NOMO-1 treated with DMSO at 0.1 percent for 48 hours (cell line): ENCODE measurements at regions not wholly inside any gene's neighbourhood (a gene's known extent, or its start where the extent isn't known, plus 50 kb on each side); places are given as distances from the start of the nearest gene placed in this dataset.
"Not testable (repeated sequence)": the region's sequence is repeated elsewhere in the genome, so short reads cannot be mapped to it uniquely, and the experiment has no call there.

Experiments used
- DNase-seq: peaks from one replicate; lab custom pipeline; 2025; ENCODE audit not compliant: unreplicated experiment; lab: John Stamatoyannopoulos, UW

GRCh38 chr13:21872795-21873194, 201.9 kb downstream of the FGF9 start:
- no peak for DNase-seq

- no peak for DNase-seq
Measured at GRCh38 chr13:21875116-21875515, 204.2 kb downstream of the FGF9 start.

- DNase-seq = no peak
Measured at GRCh38 chr13:21879263-21879914, 208.5 kb downstream of the FGF9 start.

DNA sequence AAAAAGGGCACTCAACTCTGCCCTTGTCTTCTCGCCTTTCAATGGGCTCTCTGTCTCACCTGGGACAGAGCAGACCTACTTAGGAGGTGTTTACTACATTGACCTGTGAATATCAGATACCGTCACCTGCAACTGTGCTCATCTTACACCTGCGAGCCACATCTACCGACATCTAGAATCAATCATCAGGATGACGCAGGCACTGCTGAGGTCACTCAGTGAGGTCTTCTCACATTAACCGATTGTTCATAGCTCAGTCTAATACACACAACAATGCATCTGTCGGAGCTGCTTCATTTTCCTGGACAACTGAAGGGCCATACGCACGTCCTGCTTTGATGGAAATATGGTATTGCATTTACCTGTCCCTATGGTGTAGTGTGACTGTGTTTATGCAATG, 211.9 kb downstream of the FGF9 start:
- no peak for DNase-seq

DNA sequence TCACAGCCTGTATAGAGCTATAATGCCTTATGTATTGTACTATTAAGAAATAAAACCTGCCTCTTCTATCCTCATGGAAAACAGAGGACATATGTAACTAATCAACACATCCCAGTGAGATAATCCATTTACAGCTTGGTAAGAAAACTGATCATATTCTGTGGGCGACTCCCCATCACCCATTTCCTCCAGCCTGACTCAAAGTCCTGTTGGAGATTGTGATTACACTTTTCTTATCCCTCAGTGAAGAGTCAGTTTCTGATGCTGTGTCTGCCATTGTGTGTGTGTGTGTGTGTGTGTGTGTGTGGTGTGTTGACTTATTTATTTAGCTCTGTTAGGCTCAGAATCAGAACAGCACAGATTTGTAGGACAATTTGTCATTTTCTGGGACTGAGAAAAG, 212.8 kb downstream of the FGF9 start:
- DNase-seq = no peak

DNA sequence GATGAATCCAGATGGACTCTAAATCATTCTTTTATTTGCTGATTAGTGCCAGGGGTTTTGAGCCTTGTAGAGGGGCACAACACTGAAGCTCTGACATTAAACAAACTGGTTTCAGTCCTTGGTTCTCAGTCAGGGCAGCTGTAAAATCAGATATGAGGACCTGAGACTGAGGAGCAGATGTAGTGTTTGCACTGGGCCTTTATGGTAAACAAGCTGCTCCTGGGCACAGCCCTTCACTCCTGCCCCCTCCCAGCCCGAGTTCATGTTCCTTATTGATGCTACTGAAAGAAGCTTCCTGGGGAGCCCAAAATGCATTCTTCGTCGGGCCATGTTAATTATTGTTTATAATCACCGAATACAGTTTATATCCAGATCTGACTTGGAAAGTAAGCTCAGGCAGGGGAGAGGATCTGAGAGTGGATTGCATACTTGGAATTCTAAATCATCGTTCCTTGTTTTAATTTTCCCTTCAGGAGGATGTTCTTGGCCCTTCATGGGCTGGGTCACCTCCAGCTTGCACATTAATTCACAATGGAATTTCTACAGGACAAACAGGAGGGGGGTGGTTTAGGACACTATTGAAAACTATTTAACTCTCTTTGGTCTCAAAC, 213.5 kb downstream of the FGF9 start:
- no peak for DNase-seq

- no peak for DNase-seq
Measured at GRCh38 chr13:21884965-21885567, 214.2 kb downstream of the FGF9 start.

GRCh38 chr13:21885714-21886224, 214.9 kb downstream of the FGF9 start:
- no peak for DNase-seq

DNA sequence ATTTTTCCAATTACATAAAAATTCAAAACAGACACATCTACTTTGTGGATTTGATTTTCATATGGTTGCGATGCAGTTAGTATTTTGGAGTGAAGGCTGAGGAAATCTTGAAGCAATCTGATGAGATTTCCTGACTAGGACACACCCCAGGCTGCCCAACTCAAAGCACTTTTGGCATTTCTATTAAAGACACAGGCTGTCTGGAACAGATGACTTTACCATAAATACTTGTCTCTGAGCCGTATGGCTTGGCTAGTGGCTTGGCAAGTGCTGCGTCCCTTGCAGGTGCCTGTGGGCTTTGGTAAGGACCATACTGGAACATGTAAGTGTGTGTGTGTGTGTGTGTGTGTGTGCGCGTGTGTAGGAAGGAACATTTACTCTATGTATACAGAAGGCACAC, 218.8 kb downstream of the FGF9 start:
- DNase-seq = no peak

GRCh38 chr13:21890220-21890619, 219.3 kb downstream of the FGF9 start:
- not testable (repeated sequence) for DNase-seq

- no peak for DNase-seq
Measured at GRCh38 chr13:21894091-21894490, 223.2 kb downstream of the FGF9 start.

DNA sequence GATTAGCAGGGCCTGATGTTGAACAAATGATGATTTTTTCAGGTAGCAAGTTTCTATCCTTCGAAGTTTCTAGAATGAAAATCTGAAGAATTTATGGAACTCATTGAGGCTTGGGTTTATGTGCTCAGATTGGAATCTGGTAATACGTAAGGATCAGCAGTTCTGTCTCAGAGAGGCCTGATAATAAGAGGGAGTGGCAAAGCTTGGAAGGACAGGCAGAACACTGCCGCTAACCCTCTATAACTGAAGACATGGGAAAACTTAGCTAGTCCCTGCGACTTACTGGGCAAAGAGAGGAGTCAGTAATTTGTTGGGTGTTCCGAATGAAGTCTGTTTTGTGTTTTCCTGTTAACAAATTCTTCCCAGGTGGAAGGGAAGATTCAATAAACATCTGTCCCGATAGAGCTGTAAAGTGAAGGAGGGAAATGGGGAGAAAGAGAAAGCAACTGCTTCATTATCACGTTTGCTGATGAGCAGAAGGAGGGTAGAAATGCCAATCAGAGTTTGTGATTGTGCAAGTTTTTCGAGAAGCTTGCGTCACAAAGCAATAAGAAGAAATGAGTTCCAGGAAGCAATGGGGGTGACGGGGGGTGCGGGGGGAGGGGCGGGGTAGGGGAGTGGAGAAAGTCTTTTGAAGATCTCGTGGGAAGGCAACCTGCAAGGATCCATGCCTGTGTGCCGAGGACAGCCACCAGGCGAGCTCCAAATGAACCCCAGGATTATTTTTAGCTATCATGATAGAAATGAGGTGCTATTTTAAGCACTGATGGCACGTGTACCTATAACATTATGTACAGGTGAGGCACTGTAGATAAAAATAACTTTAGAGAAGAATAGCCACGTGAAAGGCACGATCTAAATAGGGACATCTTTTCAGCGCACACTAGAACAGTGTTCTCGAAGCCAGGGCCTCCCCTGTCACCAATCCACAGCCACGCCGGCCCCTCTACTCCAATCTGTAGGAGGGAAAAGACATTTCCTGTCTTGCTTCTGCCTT, 224.1 kb downstream of the FGF9 start:
- DNase-seq = no peak

- DNase-seq = no peak
Measured at GRCh38 chr13:21895779-21896178, 224.9 kb downstream of the FGF9 start.

DNA sequence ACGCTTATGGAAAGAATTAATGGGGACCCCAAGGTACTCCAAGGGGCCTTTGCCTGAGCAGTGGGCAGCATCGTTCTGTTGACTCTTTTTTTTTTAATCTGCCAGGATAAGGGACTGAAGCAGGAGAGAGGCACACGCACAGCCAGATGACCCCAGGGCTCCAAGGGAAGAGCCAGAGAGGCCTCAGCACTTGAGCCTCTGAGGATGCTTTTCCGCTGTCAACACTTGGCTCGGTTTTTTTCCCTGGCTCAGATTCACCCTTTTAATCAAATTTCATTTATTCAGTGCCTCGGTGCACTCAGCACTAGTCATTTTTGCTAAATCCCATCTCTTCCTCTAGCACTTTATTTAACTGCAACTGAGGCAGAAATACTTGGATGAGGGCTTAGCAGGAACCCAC, 226.3 kb downstream of the FGF9 start:
- DNase-seq = no peak

- DNase-seq = no peak
Measured at GRCh38 chr13:21898459-21898858, 227.6 kb downstream of the FGF9 start.

GRCh38 chr13:21898945-21899344, 228.1 kb downstream of the FGF9 start:
- DNase-seq = no peak

DNA sequence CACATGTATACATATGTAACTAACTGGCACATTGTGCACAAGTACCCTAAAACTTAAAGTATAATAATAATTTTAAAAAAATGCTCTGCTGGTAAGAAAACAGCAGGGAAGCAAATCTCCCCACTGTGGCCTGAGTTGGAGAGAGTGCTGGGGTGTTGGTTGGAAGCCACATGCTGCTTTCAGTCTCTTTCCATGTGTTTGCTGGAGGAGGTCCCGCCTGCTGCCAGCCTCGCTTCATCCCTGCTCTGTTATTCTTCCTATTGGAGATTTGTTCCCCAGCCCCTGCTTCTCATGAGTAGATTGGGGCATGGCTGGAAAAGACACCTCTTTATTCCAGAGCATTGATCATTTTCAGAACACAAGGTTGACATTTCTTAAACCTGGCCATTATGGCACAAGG, 230.5 kb downstream of the FGF9 start:
- no peak for DNase-seq

DNA sequence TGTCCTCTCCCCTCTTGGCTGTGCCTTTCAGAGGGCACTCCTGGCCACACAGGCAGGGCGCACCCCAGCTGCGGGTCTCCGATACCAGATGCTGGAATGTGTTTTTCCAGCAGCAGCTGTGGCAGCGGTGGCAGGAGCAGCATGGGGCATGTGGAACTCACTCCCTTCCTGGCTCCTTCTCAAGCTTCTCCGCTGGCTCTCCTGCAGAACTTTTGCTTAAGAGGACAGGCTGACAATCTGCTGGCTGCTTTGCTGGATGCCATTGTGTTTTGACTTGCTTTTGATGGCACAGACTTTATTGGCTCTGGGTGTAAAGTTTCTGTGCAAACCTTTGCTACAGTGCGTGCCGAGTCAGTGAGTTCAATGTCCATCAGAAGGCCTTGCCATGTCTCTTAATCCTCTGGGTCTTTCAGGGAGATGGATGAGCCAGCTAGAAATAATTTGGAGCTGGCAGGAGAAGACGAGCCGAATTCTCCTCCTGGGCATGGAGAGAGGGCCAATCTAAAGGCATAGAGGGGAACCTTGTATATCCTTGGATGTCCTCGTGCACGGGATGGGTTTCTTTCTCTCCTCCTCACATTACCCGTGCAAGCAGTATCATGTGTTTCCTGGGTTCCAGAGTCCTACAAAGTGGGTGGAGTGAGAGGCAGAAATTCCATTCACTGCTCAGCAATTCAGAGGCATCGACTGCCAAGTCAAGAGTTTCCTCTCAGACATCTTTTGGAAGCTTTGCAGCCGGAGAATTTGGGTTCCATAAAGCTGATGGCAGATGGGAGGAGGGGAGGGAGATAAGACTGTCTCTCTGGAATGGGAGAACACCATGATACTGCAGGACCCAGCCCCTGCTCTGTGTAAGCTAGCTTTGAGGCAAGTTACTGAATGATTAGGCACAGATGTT, 231.2 kb downstream of the FGF9 start:
- no peak for DNase-seq

GRCh38 chr13:21902709-21903098, 231.8 kb downstream of the FGF9 start:
- DNase-seq = no peak

GRCh38 chr13:21905486-21905885, 234.6 kb downstream of the FGF9 start:
- DNase-seq = no peak
